GM18870 (cell line): ENCODE measurements at regions not wholly inside any gene's neighbourhood (a gene's known extent, or its start where the extent isn't known, plus 50 kb on each side); places are given as distances from the start of the nearest gene placed in this dataset.

Source experiments
- ATAC-seq: cut with Tn5 transposase; IDR thresholded peaks from one replicate; pipeline ENCODE4 v1.9.1; 2021; ENCODE audit warnings: moderate library complexity; ENCODE audit not compliant: unreplicated experiment

DNA sequence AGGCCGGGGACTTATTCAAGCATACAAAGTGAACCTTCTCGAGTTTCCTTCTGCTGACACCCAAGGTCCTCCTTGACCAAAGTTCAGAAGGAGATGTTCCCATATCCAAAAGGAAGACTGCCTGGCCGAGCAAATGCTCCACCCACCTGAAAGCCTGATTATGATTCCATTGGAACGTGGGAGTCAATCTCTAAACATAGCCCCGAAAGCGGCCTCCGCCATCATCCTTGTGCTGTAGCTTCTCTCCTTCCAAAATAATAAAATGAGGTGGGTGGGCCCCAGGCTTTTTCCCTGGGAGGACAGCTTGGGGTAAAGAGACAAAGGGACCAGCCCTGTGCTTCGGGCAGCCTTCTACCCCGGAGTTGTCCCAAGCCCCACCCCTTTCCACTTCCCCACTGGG is 355.6 kb upstream of the SLC30A5 start:
- ATAC-seq = no peak

DNA sequence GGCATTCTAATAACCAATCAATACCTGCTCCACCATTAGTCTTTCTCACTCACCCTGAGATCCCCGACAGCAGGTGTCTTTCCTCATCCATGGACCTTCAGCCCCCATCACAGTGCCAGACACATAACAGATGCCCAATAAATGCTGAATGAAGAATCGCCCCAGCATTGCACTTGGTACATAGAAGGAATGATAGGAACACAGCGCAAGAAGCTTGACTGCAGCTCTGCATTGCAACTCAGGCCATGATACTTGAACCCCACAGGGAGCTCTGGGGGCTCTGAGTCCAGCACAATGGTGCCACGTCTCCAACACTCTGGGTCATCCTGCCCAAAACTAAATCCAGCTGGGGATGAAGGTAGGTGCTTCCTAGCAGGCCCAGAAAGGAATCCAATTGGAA is 355.0 kb upstream of the SLC30A5 start:
- ATAC-seq = no peak

DNA sequence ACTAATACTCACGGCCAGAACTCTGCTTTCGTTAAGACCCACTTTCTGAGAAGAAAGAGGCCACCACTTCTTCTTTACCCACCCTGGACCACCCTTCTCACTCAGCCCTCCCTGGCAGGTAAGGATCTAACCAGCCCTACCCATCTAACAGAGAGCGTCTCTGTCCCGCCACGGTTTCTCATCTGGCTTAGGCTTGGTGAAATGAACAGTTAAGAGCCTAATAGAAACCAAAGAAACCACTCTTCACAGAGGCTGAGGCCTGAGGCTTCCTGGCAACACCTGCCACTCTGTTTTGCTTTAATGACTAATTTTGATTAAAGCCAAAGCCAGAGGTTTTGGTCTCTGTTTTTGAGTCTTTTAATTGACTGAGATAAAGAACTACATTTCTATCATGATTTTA is 354.1 kb upstream of the SLC30A5 start:
- peak; percentile 81 for ATAC-seq

DNA sequence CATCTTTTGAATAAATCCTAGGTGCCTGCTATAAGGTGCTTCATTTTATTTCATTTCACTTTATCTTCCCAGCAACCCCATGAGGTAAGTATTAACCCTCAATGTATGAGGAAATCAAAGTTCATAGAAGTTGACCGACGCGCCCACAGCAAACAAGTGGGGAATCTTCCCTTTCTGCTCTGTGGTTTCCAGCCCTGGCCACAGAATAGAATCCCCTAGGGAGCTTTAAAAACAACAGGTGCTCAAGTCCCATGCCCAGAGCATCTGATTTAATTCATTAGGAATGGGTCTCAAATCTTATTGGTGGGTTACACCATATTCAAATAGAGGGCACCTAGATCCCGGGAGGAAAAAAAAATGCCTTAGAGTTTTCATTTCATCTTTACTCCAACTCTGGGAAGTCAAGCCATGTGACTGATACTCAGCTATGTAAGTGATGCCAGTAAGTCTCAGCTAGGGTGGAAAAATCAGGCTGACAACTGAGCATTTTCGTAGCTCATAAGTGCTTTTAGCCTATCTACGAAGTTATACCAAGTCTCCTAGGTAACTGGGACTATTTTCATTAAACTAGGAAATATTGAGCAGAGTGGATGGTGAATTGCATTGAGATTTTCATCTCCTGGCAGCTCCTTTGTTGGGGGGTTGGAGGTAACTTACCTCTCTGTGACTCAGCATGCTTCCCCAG is 353.4 kb upstream of the SLC30A5 start:
- peak; percentile 70 for ATAC-seq

DNA sequence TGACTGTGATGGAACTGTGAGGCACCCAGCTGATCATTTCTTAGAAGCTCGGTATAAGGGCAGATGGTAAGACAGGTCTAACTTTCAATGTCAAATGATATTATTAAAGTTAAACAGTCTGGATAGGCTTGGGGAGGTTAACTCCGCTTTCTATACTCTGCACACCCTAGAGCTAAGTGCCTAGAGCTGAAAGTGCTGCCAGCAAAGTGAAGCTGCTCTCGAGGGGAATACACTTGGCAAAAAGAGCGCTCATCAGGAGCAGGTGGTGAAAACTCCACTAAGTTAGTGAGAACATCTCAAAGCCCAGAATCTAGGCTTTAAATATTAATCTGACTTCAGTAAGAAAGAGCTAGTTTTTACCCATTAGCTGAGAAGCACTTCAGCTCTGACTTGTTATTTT is 349.6 kb upstream of the SLC30A5 start:
- ATAC-seq = no peak

DNA sequence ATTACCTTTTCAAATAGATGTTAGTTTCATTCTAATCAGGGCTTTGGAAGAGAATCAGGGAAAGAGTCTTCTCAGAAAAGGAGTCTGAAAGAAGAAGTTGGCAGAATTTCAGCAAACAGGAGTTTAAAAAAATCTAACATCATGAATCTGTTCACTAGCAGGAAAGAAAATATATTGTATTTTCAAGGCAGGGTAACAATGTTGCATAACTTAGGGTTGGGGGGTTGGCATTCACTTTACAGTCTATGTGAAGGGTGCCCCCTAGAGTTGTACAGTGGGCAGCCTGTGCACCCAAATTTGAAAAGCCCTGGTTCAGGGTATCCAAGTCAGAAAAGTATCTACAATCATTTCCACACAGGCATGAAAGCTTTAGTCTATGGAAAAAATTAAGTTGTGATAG is 348.4 kb upstream of the SLC30A5 start:
- ATAC-seq = no peak

DNA sequence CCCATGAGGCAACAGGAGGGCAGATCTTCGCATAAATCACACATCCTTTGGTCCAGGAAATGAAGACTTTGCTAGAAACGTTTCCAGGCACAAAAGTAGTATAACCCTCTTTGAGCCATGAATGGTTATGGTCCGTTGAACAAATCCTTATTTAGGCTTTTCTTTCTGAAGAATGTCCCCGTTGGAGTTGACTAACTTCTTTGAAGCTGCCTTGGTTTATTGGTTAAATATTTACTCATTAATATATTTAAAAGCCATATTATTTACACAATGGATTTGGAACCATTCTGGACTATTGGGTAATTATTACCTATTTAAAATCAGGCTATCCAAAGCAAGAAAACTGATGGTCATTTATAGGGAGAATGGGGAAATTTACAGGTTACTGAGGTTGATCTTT is 347.6 kb upstream of the SLC30A5 start:
- no peak for ATAC-seq

DNA sequence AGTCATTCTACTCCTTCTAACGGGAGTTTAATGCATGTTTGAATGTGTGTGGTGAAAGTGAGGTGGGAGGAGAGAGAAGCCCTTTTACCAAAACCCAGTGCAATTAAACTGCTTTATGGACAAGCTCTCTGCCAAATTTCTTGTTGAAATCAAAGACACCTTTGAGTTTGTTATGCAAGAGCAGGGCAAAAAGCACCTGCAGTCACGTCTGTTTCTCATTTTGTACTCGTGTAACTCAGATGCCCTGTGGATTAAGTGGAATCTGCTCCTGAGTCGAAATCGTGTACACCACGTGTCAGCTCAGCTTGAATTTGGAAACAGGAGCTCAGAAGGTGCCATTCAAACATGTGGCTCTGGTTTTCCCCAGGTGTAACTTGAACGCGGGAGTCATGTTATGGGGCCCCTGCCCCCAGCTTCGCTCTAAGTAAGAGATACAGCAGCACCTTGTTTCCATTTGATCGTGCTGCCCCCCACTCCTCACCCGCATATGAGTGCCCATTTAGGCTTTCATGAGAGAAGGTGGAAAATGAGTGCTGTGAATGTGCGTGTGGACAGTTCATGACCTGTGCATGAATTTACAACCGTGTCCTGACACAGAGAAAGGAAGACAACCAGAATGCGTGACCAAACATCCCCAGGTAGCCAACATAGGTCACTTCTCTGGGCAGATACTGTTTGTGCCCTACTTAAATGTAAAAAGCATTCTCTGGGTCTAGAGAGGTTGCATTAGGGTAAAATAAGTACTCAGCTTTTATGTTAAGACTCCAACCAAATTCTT is 347.0 kb upstream of the SLC30A5 start:
- no peak for ATAC-seq

DNA sequence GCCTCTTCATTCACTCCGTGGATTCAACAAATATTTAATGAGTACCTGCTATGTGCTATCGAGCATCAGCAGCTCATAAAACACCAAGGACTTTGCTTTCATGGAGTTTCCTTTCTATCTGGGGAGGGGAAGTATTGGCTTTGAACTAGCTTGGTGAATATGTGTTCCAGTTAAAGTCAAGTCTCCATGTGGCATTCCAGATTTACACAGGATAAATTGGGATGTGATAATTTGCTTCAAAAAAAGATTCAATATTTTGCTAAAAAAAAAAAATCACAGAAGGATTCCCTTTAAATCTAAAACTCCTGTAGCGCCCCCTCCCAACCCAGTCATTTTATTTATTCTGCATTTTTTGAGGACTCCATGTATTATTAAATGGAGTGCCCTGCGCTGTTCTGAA is 346.3 kb upstream of the SLC30A5 start:
- no peak for ATAC-seq

DNA sequence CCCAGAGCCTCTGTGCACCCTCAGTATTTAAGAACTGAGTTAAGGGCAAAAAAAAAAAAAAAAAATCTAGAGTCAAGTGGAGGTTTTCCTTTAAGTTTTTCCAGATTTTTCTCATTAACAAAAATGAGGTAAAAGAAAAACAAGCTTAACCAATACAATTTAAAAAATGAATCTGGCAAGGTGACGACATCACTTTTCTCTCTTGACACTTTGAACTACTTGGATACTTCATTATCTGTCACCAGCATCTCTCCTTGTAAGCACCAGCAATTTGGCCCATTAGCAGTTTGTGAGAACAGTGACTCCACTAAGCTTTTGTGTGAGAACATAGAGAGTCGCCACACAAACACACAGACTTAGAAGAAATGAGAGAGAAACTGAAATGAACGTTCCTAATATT is 345.7 kb upstream of the SLC30A5 start:
- ATAC-seq = no peak

DNA sequence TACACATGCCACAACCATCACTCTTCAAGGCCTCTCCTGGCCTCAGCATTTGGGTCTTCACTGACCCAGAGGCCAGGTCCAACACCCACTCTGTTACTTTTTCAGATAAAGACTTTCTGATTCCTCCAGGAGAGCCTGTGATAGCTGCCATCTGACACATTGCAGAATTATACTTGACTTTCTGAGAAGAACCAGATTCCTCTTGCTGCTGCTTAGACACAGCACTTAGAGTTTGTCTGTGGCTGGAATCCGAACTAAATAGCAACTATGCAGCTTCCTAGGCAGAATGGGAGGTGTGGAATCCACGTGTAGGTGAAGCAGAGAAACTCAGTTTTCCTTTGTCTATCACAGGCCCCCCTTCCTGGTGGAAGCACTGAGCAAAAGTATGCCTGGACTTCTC is 344.7 kb upstream of the SLC30A5 start:
- no peak for ATAC-seq

DNA sequence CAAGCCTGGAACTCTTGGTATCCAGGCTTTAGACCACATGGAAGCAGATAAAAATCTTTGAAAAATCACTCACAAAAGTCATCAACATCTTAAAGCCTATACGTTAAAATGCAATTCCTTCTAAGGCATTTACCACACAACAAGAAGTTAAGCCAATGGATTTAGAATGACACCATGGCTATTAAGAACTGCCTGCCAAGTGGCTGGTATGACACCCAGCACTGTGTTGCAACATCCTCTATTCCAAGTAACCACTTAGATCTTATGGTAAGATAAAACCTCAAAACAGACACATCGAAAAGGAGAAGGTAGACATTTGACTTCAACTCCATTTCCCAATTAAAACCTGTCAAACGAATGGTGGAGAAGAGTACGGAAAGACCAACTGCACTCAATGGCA is 344.2 kb upstream of the SLC30A5 start:
- ATAC-seq = no peak

DNA sequence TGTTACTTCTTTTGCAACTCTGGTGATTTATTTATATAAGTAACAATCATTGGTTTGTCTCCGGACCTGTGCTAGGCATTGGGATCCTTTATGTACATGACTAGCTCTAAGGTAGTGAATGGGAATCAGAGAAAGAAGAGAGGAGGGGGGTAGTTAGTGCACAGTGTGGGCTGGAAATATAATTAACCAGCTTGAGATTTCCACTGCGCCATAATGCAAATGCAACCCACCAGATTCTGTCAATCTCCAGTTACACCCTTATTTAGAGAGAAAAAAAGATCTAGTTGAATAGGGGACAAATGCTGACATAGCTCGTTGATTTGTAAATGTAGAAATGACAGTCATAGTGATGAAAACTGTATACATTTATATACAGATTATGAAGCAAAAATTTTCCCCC is 342.2 kb upstream of the SLC30A5 start:
- ATAC-seq = no peak

DNA sequence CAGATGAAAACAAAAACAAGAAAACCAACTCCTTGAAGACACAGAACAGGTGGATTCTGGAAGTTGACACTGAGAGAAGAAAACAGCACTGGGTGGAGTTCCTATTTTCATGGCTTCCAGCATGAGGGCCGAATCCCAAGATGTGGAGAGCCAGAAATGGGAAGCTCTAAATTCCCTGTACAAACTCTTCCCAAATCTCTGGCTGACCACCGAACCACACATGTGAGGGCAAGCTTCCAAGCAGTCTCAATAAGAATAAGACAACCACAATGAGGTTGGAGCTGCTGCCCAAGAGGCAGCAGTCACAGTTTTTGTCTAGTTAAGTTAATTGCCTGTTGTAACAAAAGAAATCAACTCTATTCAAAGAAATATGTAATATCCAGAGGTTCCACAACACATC is 339.3 kb upstream of the SLC30A5 start:
- ATAC-seq = no peak

DNA sequence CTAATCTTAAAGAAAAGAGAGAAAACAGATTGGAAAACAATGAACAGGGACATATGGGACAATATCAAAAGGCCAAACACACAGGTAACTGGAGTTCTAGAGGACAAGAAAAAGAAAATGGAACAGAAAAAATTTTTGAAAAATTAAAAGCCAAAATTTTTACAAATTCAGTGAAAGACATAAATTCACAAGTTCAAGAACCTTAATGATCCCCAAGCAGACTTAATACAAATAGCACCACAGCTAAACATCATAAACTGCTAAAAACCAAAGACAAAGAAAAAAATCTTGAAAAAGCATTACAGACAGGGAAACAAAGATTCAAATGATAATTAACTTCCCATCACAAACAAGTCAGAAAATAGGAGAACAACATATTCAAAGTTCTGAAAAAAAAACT is 338.5 kb upstream of the SLC30A5 start:
- no peak for ATAC-seq

DNA sequence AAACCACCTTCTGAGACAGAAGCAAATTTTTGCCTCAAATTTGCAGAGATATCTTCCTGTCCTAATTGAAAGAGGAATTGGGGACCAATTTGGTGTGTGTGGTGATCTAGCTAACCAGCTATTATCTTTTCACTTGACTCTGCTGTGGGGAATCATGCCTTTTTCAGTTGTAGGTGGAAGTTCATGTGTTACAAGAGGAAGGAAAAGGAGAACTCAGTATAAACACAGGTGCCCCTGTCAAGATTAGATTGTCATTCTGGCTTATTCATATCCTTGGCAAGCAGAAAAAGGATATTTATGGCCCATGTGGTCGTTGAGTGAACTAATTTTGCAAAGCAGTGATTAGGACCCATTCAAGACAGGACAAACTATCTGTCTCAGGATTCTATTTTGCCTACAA is 336.8 kb upstream of the SLC30A5 start:
- ATAC-seq = no peak

DNA sequence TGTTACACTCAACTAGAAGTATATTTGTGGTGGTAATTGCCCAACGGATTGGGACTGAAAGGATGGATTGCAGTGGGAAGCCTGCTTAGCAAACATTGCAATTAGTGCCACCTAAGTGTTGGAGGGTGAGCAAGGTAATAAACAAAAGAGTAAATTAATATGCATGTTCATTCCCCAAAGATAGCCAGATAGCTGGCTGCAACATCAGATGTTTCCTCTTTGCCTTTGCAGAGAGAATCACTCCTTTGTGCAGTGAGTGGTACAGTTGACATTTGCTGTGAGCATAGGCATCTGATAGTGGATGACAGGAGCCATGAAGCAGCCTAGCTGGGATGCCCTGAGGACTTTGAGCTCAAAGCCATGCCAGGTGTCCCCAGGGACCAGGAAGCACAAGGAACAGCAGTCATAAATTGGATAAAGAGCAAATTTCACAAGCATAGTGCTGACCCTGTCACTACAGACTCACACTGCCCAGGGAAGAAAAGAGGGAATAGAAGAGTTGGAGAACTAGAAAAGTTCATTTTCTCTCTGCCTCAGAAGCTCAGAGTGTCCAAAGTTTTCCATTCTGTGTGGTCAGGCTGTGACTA is 336.1 kb upstream of the SLC30A5 start:
- no peak for ATAC-seq

DNA sequence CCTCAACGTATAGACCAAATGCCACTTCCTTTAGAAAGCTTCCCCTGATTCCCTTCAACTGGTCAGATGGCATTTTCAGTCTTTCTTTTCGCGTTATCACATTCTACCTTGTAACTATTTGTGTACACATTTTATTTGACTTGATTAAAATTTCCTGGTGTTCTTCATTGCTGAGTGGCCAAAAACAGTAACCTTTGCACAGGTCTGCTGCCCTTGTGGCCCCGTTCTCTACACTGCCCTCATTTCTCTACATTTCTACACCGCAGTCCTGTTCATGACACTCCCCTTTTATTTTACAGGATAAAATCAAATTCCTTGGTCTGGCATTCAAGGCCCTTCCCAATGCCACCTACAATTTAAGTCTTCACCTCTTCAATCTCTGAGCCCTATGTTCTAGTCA is 334.2 kb upstream of the SLC30A5 start:
- ATAC-seq = no peak

DNA sequence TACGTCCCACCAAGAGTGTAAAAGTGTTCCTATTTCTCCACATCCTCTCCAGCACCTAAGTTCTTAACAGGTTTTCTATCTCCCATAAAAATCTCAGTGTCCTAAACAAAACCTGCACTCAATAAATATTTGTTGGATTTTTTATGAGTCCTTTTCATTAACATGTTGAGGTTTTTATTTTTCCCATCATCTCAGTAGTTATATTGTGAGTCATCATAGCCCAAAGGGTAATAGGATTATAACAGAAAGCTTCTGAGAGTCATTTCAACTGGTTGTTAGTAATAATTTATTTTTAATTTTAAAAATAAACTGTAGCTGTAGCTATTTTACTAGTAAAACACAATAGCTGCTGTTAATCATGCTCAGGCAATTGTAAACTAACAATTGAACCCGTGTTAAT is 331.6 kb upstream of the SLC30A5 start:
- no peak for ATAC-seq

DNA sequence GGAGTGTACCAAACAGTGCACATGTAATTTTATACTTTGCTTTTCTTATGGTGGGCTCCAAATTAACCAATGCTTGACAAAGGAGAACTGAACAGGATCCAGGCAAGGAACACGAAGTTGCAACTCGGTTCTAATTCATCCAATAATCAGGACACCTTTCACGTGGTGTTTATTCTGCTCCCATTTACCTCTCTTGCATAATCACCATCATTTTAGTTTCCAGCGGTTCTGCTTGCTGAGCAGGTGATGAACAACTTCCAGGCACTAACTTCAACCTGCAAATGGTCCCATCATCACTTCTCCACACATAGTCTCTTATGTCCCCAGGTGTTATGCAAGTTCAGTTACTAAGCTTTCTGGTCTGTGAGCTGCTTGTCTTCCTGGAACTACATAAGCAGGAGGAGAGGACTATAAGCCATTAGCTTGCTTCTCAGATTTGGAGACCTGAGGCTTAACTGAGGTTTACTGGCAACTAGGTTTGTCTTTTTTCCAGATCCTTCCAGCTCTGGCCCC is 326.8 kb upstream of the SLC30A5 start:
- ATAC-seq = no peak

DNA sequence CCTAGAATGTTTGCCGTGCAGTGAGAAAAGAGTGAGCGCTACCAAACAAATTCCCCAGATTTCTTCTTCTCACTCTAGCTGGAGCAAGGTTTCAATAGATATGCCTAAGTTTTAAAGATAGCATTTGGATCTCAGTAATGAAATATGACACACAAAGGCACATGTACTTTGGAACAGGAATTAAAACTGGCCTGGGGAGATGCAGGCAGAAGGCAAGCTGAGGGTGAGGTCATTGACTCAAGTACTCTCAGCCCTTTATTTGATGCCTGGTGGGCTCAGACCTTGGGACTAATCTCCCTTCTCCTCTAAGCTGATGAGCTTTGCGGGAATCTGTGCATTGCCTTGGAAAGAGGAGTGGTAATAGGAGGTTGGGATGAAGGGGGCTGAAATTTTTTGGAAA is 323.3 kb upstream of the SLC30A5 start:
- ATAC-seq = no peak

DNA sequence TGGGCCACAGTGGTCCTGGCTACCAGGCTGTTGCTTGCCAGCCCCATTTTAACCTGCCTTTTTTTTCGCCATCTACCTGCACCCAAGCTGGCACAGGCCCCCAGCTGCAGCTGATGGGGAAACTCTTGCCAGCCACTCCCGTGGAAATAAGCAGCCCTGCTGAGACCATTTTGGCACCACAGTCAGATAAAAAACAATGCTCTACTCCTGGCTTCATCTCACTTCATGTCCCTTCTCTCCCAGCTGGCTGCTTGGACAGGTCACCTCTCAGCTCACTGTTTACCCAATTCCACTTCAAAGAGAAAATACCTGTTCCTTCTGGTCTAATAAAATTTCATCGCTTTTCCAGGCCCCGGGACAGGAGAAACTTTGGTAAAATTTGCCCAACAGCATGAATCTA is 322.6 kb upstream of the SLC30A5 start:
- no peak for ATAC-seq
